GM13977 (cell line): ENCODE measurements at regions not wholly inside any gene's neighbourhood (a gene's known extent, or its start where the extent isn't known, plus 50 kb on each side); places are given as distances from the start of the nearest gene placed in this dataset.

Experiments
- DNase-seq: peaks from one replicate; pipeline ENCODE4 v3.0.0; 2012; ENCODE audit warnings: low spot score
- CTCF ChIP-seq: IDR thresholded peaks from 2 replicates; pipeline ENCODE4 v1.5.1; 2012; ENCODE audit warnings: mild to moderate bottlenecking, control low read depth; ENCODE audit not compliant: insufficient read depth; ENCODE audit errors: extremely low read depth, missing control alignments
- in situ Hi-C: fragments of 300-500 bp; cut with MboI; formaldehyde crosslinking; loops from one replicate; pipeline ENCODE4 v1.12.0; 2022; ENCODE audit warnings: low sequenced_read_pairs, low pct_unique_long_range_greater_than_20kb, mixed read lengths, inconsistent platforms; ENCODE audit not compliant: unreplicated experiment

GRCh38 chr13:59363947-59364346 lies 799.8 kb downstream of the DIAPH3 start:
- in situ Hi-C loops, result no loop called here
- DNase-seq, result no peak
- TF ChIP-seq CTCF, result no peak

GRCh38 chr13:59364641-59365085 lies 799.1 kb downstream of the DIAPH3 start:
- DNase-seq, result no peak
- in situ Hi-C loops, result no loop called here
- TF ChIP-seq CTCF, result no peak

GRCh38 chr13:59367467-59367866 lies 796.3 kb downstream of the DIAPH3 start:
- in situ Hi-C loops, result no loop called here
- no peak for DNase-seq
- no peak for TF ChIP-seq CTCF

GRCh38 chr13:59367904-59368303 lies 795.8 kb downstream of the DIAPH3 start:
- no peak for TF ChIP-seq CTCF
- no peak for DNase-seq
- in situ Hi-C loops, result no loop called here

- in situ Hi-C loops, result no loop called here
- DNase-seq, result no peak
- TF ChIP-seq CTCF, result no peak
Measured at GRCh38 chr13:59368693-59369092, 795.0 kb downstream of the DIAPH3 start.

- no peak for DNase-seq
- no peak for TF ChIP-seq CTCF
- in situ Hi-C loops, result no loop called here
Measured at GRCh38 chr13:59371229-59371628, 792.5 kb downstream of the DIAPH3 start.

GRCh38 chr13:59373341-59373740 lies 790.4 kb downstream of the DIAPH3 start:
- no peak for TF ChIP-seq CTCF
- DNase-seq, result no peak
- in situ Hi-C loops, result no loop called here
